ENCODE measurements at regions not wholly inside any gene's neighbourhood (a gene's known extent, or its start where the extent isn't known, plus 50 kb on each side); places are given as distances from the start of the nearest gene placed in this dataset.

DNA sequence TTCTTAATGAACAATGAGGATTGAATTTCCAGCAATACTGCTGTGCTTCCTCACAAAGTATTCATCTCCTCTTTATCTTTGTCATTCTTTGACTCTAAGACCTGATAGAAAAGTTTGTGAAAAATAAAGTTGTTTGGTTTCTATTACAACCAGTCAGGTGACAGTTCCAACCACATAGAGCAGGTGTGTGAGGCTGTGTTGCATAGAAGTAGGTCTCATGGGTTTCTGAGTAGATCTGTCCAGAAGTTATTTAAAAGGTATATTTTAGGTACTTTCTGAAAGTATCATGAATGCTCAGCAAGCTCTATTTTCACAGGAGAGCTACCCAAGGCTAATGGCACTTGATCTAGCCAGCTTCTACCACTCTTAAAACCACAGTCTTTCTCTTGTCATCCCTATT, 637.0 kb downstream of the DNAH5 start:
- TF ChIP-seq, protein P1, sequence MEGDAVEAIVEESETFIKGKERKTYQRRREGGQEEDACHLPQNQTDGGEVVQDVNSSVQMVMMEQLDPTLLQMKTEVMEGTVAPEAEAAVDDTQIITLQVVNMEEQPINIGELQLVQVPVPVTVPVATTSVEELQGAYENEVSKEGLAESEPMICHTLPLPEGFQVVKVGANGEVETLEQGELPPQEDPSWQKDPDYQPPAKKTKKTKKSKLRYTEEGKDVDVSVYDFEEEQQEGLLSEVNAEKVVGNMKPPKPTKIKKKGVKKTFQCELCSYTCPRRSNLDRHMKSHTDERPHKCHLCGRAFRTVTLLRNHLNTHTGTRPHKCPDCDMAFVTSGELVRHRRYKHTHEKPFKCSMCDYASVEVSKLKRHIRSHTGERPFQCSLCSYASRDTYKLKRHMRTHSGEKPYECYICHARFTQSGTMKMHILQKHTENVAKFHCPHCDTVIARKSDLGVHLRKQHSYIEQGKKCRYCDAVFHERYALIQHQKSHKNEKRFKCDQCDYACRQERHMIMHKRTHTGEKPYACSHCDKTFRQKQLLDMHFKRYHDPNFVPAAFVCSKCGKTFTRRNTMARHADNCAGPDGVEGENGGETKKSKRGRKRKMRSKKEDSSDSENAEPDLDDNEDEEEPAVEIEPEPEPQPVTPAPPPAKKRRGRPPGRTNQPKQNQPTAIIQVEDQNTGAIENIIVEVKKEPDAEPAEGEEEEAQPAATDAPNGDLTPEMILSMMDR (IDR thresholded peaks at IDR 0.05): no peak
- no peaks in the 10 kb centered on the region for H3K4me1 Mint-ChIP-seq (ENCODE audit: unreplicated experiment)
- DNase-seq (ENCODE audit: extremely low spot score, unreplicated experiment): no peak
- H3K27ac Mint-ChIP-seq (ENCODE audit: unreplicated experiment): no peak overlapping the region
- no peaks in the 10 kb centered on the region for H3K27me3 Mint-ChIP-seq (ENCODE audit: unreplicated experiment)
- H3K36me3 Mint-ChIP-seq (ENCODE audit: unreplicated experiment): no peaks in the 10 kb centered on the region
- no peaks in the 10 kb centered on the region for H3K9me3 Mint-ChIP-seq (ENCODE audit: unreplicated experiment)
- no peak overlapping the region for H3K4me3 Mint-ChIP-seq (ENCODE audit: unreplicated experiment)

GRCh38 chr5:13303445-13303844, 641.0 kb downstream of the DNAH5 start:
- no peaks in the 10 kb centered on the region for H3K36me3 Mint-ChIP-seq (ENCODE audit: unreplicated experiment)
- H3K9me3 Mint-ChIP-seq (ENCODE audit: unreplicated experiment): no peaks in the 10 kb centered on the region
- H3K27ac Mint-ChIP-seq (ENCODE audit: unreplicated experiment): no peak overlapping the region
- H3K27me3 Mint-ChIP-seq (ENCODE audit: unreplicated experiment): no peaks in the 10 kb centered on the region
- no peaks in the 10 kb centered on the region for H3K4me1 Mint-ChIP-seq (ENCODE audit: unreplicated experiment)
- DNase-seq (ENCODE audit: extremely low spot score, unreplicated experiment): no peak
- TF ChIP-seq, protein P1 (IDR thresholded peaks at IDR 0.05): no peak
- H3K4me3 Mint-ChIP-seq (ENCODE audit: unreplicated experiment): no peak overlapping the region

- Mint-ChIP-seq H3K27ac (ENCODE audit: unreplicated experiment) (no peak overlapping the region), H3K9me3 (ENCODE audit: unreplicated experiment) (no peaks in the 10 kb centered on the region), H3K36me3 (ENCODE audit: unreplicated experiment) (no peaks in the 10 kb centered on the region), H3K4me1 (ENCODE audit: unreplicated experiment) (no peaks in the 10 kb centered on the region), H3K4me3 (ENCODE audit: unreplicated experiment) (no peak overlapping the region), H3K27me3 (ENCODE audit: unreplicated experiment) (no peaks in the 10 kb centered on the region)
- DNase-seq (ENCODE audit: extremely low spot score, unreplicated experiment): no peak
- TF ChIP-seq, protein P1 (IDR thresholded peaks at IDR 0.05): no peak
Measured at GRCh38 chr5:13278811-13279210, 665.7 kb downstream of the DNAH5 start.

DNA sequence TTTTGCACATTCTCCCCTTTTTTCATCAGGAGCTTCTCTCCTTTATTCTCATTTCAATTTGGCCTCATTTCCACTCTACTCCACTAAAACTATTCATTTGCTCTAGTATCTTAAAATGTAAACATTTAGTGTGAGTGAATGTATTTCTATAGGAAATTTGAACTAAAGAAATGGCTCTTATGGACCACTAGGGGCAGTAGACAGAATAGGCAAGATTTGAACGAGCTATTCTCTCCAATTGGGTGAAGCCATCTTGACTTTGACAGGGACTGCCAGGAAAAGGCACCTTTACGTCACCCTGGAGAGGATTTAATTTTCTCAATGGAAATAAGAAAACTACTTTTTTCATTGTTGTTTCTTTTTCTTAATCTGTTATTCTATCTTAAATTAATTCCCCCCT, 666.3 kb downstream of the DNAH5 start:
- DNase-seq (ENCODE audit: extremely low spot score, unreplicated experiment): no peak
- Mint-ChIP-seq H3K36me3 (ENCODE audit: unreplicated experiment) (no peaks in the 10 kb centered on the region), H3K4me1 (ENCODE audit: unreplicated experiment) (no peaks in the 10 kb centered on the region), H3K27ac (ENCODE audit: unreplicated experiment) (no peak overlapping the region), H3K9me3 (ENCODE audit: unreplicated experiment) (no peaks in the 10 kb centered on the region), H3K4me3 (ENCODE audit: unreplicated experiment) (no peak overlapping the region), H3K27me3 (ENCODE audit: unreplicated experiment) (no peaks in the 10 kb centered on the region)
- TF ChIP-seq, protein P1 (IDR thresholded peaks at IDR 0.05): no peak

GRCh38 chr5:13276156-13276555, 668.3 kb downstream of the DNAH5 start:
- H3K27ac Mint-ChIP-seq (ENCODE audit: unreplicated experiment): no peak overlapping the region
- DNase-seq (ENCODE audit: extremely low spot score, unreplicated experiment): no peak

More at GRCh38 chr5:13276156-13276555, 668.3 kb downstream of the DNAH5 start:
- H3K36me3 Mint-ChIP-seq (ENCODE audit: unreplicated experiment): no peaks in the 10 kb centered on the region
- no peaks in the 10 kb centered on the region for H3K27me3 Mint-ChIP-seq (ENCODE audit: unreplicated experiment)
- TF ChIP-seq, protein P1 (IDR thresholded peaks at IDR 0.05): no peak
- no peaks in the 10 kb centered on the region for H3K9me3 Mint-ChIP-seq (ENCODE audit: unreplicated experiment)
- H3K4me1 Mint-ChIP-seq (ENCODE audit: unreplicated experiment): no peaks in the 10 kb centered on the region
- H3K4me3 Mint-ChIP-seq (ENCODE audit: unreplicated experiment): no peak overlapping the region
